ENCODE measurements at regions not wholly inside any gene's neighbourhood (a gene's known extent, or its start where the extent isn't known, plus 50 kb on each side); places are given as distances from the start of the nearest gene placed in this dataset.
"Not testable (repeated sequence)": the region's sequence is repeated elsewhere in the genome, so short reads cannot be mapped to it uniquely, and the experiment has no call there.

GRCh38 chr7:142636751-142637150, 112.5 kb upstream of the PRSS1 start:
- no peak for DNase-seq (ENCODE audit: low spot score)

- not testable (repeated sequence) for DNase-seq (ENCODE audit: low spot score)
Observed at GRCh38 chr7:142636107-142636506, 113.2 kb upstream of the PRSS1 start.

- peak; percentile 61 for DNase-seq (ENCODE audit: low spot score)
Observed at GRCh38 chr7:142632271-142633134, 116.8 kb upstream of the PRSS1 start.

GRCh38 chr7:142629588-142630260, 119.5 kb upstream of the PRSS1 start:
- no peak for DNase-seq (ENCODE audit: low spot score)

- DNase-seq (ENCODE audit: low spot score), result no peak
Observed at GRCh38 chr7:142628945-142629344, 120.3 kb upstream of the PRSS1 start.

GRCh38 chr7:142627223-142627622, 122.0 kb upstream of the PRSS1 start:
- DNase-seq (ENCODE audit: low spot score), result not testable (repeated sequence)

- DNase-seq (ENCODE audit: low spot score), result peak; percentile 64
Observed at GRCh38 chr7:142626420-142627035, 122.7 kb upstream of the PRSS1 start.

- not testable (repeated sequence) for DNase-seq (ENCODE audit: low spot score)
Observed at GRCh38 chr7:142625216-142625615, 124.1 kb upstream of the PRSS1 start.

- no peak for DNase-seq (ENCODE audit: low spot score)
Observed at GRCh38 chr7:142620402-142620801, 128.9 kb upstream of the PRSS1 start.

GRCh38 chr7:142618655-142619351, 130.5 kb upstream of the PRSS1 start:
- no peak for DNase-seq (ENCODE audit: low spot score)

GRCh38 chr7:142616842-142617241, 132.4 kb upstream of the PRSS1 start:
- DNase-seq (ENCODE audit: low spot score), result no peak

GRCh38 chr7:142616121-142616643, 133.1 kb upstream of the PRSS1 start:
- DNase-seq (ENCODE audit: low spot score), result no peak

GRCh38 chr7:142615508-142615907, 133.8 kb upstream of the PRSS1 start:
- no peak for DNase-seq (ENCODE audit: low spot score)

GRCh38 chr7:142614116-142614515, 135.2 kb upstream of the PRSS1 start:
- no peak for DNase-seq (ENCODE audit: low spot score)

GRCh38 chr7:142612237-142612881, 136.9 kb upstream of the PRSS1 start:
- no peak for DNase-seq (ENCODE audit: low spot score)

- DNase-seq (ENCODE audit: low spot score), result no peak
Observed at GRCh38 chr7:142611566-142612236, 137.6 kb upstream of the PRSS1 start.

GRCh38 chr7:142608630-142609428, 140.4 kb upstream of the PRSS1 start:
- DNase-seq (ENCODE audit: low spot score), result no peak

- no peak for DNase-seq (ENCODE audit: low spot score)
Observed at GRCh38 chr7:142607351-142607750, 141.9 kb upstream of the PRSS1 start.

GRCh38 chr7:142606081-142606480, 143.2 kb upstream of the PRSS1 start:
- DNase-seq (ENCODE audit: low spot score), result no peak

GRCh38 chr7:142604671-142605070, 144.6 kb upstream of the PRSS1 start:
- no peak for DNase-seq (ENCODE audit: low spot score)
